ENCODE measurements at regions not wholly inside any gene's neighbourhood (a gene's known extent, or its start where the extent isn't known, plus 50 kb on each side); places are given as distances from the start of the nearest gene placed in this dataset.

DNA sequence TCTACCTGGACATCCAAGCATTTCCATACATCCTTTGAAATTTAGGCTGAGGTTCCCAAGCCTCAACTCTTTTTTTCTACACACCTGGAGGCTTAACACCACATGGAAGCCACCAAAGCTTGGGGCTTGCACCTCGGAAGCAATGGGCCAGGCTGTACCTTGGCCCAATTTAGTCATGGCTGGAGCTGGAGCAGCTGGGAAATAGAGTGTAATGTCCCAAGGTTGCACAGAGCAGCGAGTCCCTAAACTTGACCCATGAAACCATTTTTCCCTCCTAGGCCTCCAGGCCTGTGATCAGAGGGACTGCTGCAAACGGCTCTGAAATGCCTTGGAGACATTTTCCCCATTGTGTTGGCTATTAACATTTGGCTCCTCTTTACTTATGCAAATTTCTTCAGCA lies 1574.3 kb upstream of the ZEB2 start:
- Histone ChIP-seq H3K27me3 (no peaks in the 10 kb centered on the region), H3K27ac (no peak overlapping the region), H3K4me3 (no peak overlapping the region), H3K9me3 (no peaks in the 10 kb centered on the region), H3K36me3 (no peaks in the 10 kb centered on the region), H3K4me1 (no peaks in the 10 kb centered on the region)
- intact Hi-C loops (cut with DNase I; ENCODE audit: low total_unique reads) = no loop called here
- no peak for TF ChIP-seq POLR2A (IDR thresholded peaks at IDR 0.05)
- no peak for TF ChIP-seq CTCF (IDR thresholded peaks at IDR 0.05)
- no peak for DNase-seq

GRCh38 chr2:146081459-146081858 lies 1561.5 kb upstream of the ZEB2 start:
- Histone ChIP-seq H3K27me3 (peaks cover 0 to 7% of the 10 kb centered on the region in 2 donors), H3K4me3 (no peak overlapping the region), H3K27ac (no peak overlapping the region), H3K9me3 (no peaks in the 10 kb centered on the region), H3K36me3 (no peaks in the 10 kb centered on the region), H3K4me1 (no peaks in the 10 kb centered on the region)
- intact Hi-C loops (cut with DNase I; ENCODE audit: low total_unique reads) = no loop called here
- DNase-seq = no peak
- TF ChIP-seq POLR2A (IDR thresholded peaks at IDR 0.05) (no peak), CTCF (IDR thresholded peaks at IDR 0.05) (no peak)

DNA sequence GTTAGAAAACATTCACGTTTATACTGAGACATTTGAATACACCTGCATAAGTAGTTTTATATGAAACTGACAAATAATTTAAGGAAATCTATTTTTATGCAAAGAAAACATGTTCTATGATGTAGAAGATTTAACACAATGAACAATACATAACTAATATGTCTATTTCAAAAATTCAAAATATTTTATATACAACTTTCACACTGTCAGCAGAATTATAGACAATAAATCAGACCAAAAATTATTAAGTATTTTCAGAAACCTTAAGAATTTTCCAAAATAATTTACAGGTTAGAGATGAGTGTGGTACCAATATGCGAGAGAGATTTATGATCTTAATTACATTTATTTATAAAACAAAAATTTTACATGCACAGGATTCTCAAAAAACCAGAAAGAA lies 1561.0 kb upstream of the ZEB2 start:
- peaks cover 0 to 7% of the 10 kb centered on the region in 2 donors for H3K27me3 ChIP-seq
- H3K4me3 ChIP-seq = no peak overlapping the region
- intact Hi-C loops (cut with DNase I; ENCODE audit: low total_unique reads) = no loop called here
- no peak overlapping the region for H3K27ac ChIP-seq
- H3K9me3 ChIP-seq = no peaks in the 10 kb centered on the region
- H3K4me1 ChIP-seq = no peaks in the 10 kb centered on the region
- no peak for DNase-seq
- H3K36me3 ChIP-seq = no peaks in the 10 kb centered on the region
- TF ChIP-seq CTCF (IDR thresholded peaks at IDR 0.05) (no peak), POLR2A (IDR thresholded peaks at IDR 0.05) (no peak)

DNA sequence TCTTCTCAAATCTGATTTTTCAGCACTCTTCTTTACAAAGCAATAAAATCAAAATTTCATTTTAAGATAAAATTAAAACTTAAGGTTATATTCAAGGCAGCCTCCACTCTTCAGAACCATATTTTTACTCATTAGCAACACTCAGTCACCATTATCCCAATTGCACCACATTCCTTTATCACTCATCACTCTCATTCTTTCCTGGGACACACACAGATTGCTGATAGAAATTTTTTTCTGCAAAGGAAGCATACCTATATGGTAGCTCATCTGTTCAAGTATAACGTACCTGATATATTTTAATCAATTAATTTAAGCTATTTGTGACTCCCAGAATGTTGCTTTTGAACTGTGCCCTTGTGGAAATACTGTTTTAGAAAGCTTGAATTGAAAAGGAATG lies 1559.3 kb upstream of the ZEB2 start:
- TF ChIP-seq POLR2A (IDR thresholded peaks at IDR 0.05) (no peak), CTCF (IDR thresholded peaks at IDR 0.05) (no peak)
- intact Hi-C loops (cut with DNase I; ENCODE audit: low total_unique reads) = no loop called here
- DNase-seq = no peak
- Histone ChIP-seq H3K36me3 (no peaks in the 10 kb centered on the region), H3K27ac (no peak overlapping the region), H3K4me3 (no peak overlapping the region), H3K9me3 (no peaks in the 10 kb centered on the region), H3K4me1 (no peaks in the 10 kb centered on the region), H3K27me3 (peaks cover 0 to 7% of the 10 kb centered on the region in 2 donors)

GRCh38 chr2:146077156-146077555 lies 1557.2 kb upstream of the ZEB2 start:
- intact Hi-C loops (cut with DNase I; ENCODE audit: low total_unique reads) = no loop called here

More at GRCh38 chr2:146077156-146077555, 1557.2 kb upstream of the ZEB2 start:
- DNase-seq = no peak
- H3K4me1 ChIP-seq = no peaks in the 10 kb centered on the region
- no peaks in the 10 kb centered on the region for H3K36me3 ChIP-seq
- H3K27me3 ChIP-seq = peaks cover 0 to 7% of the 10 kb centered on the region in 2 donors
- H3K4me3 ChIP-seq = no peak overlapping the region
- no peak for TF ChIP-seq CTCF (IDR thresholded peaks at IDR 0.05)
- TF ChIP-seq POLR2A (IDR thresholded peaks at IDR 0.05) = no peak
- H3K27ac ChIP-seq = no peak overlapping the region
- H3K9me3 ChIP-seq = no peaks in the 10 kb centered on the region

Data from uterus (tissue), 3 donors.